HCEC 1CT (cell line): ENCODE measurements at regions not wholly inside any gene's neighbourhood (a gene's known extent, or its start where the extent isn't known, plus 50 kb on each side); places are given as distances from the start of the nearest gene placed in this dataset.
"Not testable (repeated sequence)": the region's sequence is repeated elsewhere in the genome, so short reads cannot be mapped to it uniquely, and the experiment has no call there.

ENCODE experiments used
- DNase-seq: peaks from one replicate; pipeline ENCODE4 v3.0.0-alpha.2; 2017

DNA sequence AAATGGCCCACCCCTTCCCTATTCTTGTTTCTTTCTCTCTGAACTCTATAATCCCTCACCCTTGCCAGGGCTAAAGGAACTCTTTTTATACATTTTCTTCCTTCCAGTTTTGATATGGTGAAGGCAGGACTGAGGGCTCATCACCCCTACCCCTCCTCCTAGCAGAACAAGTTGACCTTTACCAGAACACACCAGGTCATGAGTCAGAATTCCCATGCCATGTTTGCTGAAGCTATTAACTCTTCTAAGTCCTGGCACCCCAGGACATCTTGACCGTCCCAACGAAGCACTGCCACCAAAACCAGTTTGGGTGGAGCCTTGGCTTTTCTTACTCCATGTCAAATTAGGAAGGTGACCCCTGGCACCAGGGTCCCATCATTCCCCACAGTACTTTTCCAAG is 57.5 kb upstream of the DYNLT3 start:
- DNase-seq: no peak

DNA sequence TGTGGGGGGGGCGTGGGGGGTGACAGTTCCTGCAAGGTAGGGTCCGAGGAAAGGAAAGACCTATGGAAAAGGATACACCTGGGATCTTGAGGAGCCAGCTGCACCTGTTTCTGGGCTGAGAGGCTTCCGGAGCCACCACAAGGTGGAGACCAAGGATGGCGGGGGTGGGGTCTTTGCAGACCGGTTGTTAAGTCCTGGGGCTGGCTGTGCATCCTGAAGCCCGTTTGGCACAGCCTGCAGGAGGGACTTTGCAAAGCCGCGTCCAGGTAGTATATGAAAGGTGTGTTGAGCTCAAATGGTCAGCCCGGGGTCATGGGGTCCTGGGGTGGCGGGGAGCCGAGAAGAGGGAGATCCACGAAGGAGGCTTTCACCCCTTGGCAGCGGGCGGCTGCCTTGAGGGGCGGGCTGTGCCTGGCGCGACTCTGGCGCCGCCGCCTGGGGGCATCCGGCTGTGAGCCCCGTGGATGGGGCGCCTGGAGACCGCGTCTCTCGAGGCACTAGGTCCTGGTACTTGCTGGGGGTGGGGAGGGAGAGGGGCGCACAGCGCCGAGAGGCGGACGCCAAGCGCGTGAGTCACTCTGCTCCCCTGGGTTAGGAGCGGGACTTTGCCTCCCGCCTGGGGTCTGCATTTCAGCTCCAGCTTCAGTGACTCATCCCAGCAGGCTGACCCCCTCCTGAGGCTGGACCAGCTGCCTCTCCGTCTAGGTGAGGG is 58.2 kb upstream of the DYNLT3 start:
- no peak for DNase-seq

GRCh38 chrX:37906357-37906756 is 59.0 kb upstream of the DYNLT3 start:
- DNase-seq: no peak

DNA sequence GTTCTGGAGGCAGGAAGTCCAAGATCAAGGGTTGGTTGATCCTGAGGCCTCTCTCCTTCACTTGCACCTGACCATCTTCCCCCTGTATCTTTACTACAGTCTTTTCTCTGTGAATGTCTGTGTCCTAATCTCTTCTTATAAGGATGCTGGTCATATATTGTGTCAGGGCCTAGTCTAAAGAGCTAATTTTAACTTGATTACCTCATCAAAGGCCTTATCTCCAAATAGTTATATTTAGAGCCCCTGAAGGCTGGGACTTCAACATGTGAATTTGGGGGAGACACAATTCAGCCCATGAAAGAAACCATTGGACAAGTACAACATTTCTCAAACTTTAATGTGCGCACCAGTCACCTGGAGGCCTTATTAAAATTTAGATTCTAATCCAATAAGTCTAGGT is 62.8 kb upstream of the DYNLT3 start:
- no peak for DNase-seq

DNA sequence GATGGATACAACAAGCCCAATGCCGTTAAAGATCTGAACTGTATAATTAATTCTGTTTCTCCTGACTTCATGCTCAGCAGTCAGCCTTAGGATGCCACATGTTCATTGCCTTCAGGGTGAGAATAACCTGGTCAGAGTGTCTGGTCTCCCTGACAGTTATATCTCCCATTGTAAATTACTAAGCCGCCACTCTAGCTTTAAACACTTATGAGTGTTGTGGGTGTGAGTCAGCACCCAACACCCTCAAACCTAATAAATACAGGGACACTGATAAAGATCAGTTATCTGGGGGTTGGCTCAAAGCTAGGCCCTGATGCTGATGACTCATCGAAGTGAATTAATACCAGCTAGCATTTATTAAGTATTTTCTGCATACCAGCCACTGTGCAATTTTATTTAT is 64.9 kb upstream of the DYNLT3 start:
- no peak for DNase-seq

DNA sequence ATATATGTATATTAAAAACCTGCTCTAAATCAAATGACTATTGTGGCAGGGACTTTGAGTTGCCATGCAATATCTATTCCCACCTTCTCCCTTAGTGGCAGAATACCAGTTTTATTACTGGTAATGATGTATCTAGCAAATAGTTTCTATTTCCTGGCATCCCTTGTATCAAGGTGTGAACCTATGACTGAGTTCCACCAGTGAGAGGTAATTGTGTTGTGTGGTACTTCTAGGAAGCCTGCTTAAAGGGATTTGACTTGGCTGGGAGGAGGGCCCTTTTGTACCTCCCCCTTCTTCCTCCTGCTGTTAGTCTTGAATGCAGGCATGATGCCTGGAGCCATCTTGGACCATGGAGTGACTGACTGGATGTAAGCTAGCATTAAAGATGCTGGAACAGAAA is 65.4 kb upstream of the DYNLT3 start:
- no peak for DNase-seq

GRCh38 chrX:37918168-37918567 is 70.8 kb upstream of the DYNLT3 start:
- DNase-seq: no peak

DNA sequence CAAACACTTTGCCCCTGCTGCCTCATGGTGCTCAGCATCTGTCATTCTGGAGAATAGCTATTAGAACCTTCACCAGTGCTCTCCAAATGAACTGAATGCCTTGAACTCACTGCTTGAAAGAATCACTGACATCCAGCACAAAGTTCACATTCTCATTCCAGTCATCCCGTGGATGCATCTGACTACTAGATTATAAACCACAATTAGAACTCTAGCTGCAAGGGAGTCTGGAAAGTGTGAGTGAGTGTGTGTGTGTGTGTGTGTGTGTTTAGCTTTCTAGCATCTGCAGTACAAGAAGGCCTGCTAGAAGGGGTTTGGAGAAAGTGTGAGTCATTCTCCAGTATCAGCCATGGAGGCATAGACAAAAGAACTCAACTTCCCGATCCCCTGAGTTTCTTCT is 71.3 kb upstream of the DYNLT3 start:
- DNase-seq: no peak

DNA sequence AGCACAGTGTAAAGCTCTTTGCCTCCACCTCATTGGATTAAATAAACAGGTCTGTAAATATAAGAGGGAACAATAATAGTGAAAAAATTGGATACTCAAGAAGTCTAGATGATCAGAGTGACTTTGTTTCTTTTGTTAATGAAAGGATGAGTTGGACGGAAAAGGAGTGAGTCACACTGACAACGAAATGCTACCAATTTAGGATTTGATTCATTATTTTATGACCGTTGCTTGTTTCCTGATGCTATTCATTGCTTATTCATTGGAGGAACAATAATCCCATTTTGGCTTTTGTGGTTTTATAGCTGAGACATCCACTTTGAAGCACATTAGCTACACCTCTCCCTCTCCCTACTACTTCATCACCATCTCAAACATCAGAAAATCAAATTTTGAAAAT is 74.4 kb upstream of the DYNLT3 start:
- peak; percentile 60 for DNase-seq

GRCh38 chrX:37922928-37923327 is 75.6 kb upstream of the DYNLT3 start:
- DNase-seq: no peak

DNA sequence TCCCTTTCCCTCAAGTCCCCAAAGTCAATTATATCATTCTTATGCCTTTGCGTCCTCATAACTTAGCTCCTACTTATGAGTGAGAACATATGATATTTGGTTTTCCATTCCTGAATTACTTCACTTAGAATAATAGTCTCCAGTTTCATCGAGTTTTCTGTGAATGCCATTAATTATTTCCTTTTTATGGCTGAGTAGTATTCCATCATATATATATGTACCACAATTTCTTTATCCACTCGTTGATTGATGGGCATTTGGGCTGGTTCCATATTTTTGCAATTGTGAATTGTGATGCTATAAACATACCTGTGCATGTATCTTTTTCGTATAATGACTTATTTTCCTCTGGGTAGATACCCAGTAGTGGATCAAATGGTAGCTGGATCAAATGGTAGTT is 78.4 kb upstream of the DYNLT3 start:
- DNase-seq: not testable (repeated sequence)

DNA sequence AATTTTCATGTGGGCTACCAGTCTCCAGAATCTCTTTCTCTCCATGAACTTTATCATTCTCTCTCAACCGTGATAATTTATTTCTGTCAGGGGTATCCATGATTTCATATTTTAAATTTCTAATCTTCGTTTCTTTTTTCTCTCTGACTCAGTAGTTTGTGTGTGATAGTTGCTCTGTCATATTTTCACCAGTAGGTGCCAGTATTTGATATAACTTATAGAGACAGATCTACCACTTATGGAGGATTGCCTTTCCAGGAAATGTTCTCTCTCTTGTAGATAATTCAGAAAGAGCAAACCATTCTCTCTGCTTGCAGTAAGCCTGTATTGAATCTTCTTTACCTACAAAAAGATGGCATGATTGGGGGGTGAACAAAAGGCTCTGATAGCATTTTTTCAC is 79.3 kb upstream of the DYNLT3 start:
- peak; percentile 42 for DNase-seq

- no peak for DNase-seq
These were observed 64.2 kb upstream of the SYTL5 start for GRCh38 chrX:37942170-37942569.

DNA sequence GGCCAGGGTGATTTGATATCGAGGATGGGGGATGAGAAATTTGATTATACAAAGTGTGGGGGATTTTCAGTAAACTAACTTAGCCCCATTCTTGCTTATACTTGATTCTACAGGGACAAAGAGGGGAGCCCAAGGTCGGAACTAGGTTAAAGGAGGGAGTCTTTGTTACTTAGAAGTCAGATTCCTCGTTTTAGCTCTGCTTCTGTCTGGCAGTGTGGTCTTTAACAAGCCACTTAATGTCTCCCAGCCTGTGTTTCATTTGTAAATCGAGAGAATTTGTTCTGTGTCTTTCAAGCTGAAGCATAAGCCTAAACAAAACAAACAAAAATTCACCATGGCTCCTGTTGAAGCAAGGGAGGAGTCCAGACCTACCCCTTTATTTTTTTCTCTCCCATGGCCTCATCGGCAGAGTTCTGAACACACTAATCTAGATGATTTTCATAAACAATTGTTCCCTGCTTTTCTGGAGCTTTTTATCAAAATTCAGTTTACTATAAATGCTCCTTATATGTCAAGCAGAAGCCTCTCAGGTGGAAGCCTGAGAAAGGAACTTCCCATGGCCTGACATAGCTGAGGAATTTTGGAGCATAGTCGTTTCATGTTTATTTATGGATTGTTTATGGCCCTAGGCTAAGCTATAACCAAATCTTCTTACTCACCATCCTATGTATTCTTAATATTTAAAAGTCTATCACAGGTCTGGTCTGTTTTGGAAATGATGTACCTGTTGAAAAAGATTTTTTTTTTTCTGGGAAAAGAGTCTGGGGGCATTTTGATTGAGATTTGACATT is 62.6 kb upstream of the SYTL5 start:
- DNase-seq: no peak

GRCh38 chrX:37946197-37946596 is 60.2 kb upstream of the SYTL5 start:
- DNase-seq: no peak

GRCh38 chrX:37955273-37955672 is 51.1 kb upstream of the SYTL5 start:
- no peak for DNase-seq

DNA sequence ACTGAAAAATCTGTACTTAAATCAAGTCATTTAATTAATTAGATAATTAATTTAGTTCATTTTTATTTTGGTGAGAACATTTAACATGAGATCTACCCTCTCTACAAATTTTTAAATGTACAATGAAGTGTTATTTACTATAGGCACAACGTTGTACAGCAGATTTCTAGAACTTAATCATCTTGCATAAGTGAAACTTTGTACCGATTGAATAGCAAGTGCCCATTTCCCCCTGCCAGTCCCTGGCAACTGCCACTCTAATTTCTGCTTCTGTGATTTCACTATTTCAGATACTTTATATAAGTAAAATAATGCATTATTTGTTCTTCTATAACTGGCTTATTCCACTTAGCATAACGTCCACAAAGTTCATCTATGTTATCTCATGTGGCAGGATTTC is 50.1 kb upstream of the SYTL5 start:
- no peak for DNase-seq
